SW 1271 (cell line): ENCODE measurements at regions not wholly inside any gene's neighbourhood (a gene's known extent, or its start where the extent isn't known, plus 50 kb on each side); places are given as distances from the start of the nearest gene placed in this dataset.
"Not testable (repeated sequence)": the region's sequence is repeated elsewhere in the genome, so short reads cannot be mapped to it uniquely, and the experiment has no call there.

Experiments
- DNase-seq, 2 experiments: peaks; one replicate each; lab custom pipeline; 2025; lab: John Stamatoyannopoulos, UW

GRCh38 chr13:80718970-80719369 lies 378.0 kb upstream of the SPRY2 start:
- no peak for DNase-seq

- no peak for DNase-seq
These were observed 376.9 kb upstream of the SPRY2 start for GRCh38 chr13:80717776-80718175.

- DNase-seq = no peak
These were observed 375.7 kb upstream of the SPRY2 start for GRCh38 chr13:80716610-80717081.

GRCh38 chr13:80712026-80712425 lies 371.1 kb upstream of the SPRY2 start:
- no peak for DNase-seq

- no peak for DNase-seq
These were observed 367.9 kb upstream of the SPRY2 start for GRCh38 chr13:80708791-80709190.

- no peak for DNase-seq
These were observed 366.4 kb upstream of the SPRY2 start for GRCh38 chr13:80707000-80707983.

GRCh38 chr13:80706164-80706471 lies 365.2 kb upstream of the SPRY2 start:
- no peak for DNase-seq

GRCh38 chr13:80705371-80706163 lies 364.6 kb upstream of the SPRY2 start:
- DNase-seq = no peak

- no peak for DNase-seq
These were observed 363.4 kb upstream of the SPRY2 start for GRCh38 chr13:80704369-80704768.

GRCh38 chr13:80695841-80696240 lies 354.9 kb upstream of the SPRY2 start:
- DNase-seq = no peak

- DNase-seq = not testable (repeated sequence)
These were observed 350.9 kb upstream of the SPRY2 start for GRCh38 chr13:80691814-80692213.

GRCh38 chr13:80690208-80690607 lies 349.3 kb upstream of the SPRY2 start:
- no peak for DNase-seq

- no peak for DNase-seq
These were observed 347.7 kb upstream of the SPRY2 start for GRCh38 chr13:80688593-80688992.

- no peak for DNase-seq
These were observed 345.0 kb upstream of the SPRY2 start for GRCh38 chr13:80685942-80686341.

GRCh38 chr13:80684217-80684991 lies 343.5 kb upstream of the SPRY2 start:
- no peak for DNase-seq

- no peak for DNase-seq
These were observed 339.9 kb upstream of the SPRY2 start for GRCh38 chr13:80680786-80681366.

- no peak for DNase-seq
These were observed 338.5 kb upstream of the SPRY2 start for GRCh38 chr13:80679423-80679822.

- DNase-seq = no peak
These were observed 336.3 kb upstream of the SPRY2 start for GRCh38 chr13:80677227-80677626.

- not testable (repeated sequence) for DNase-seq
These were observed 334.5 kb upstream of the SPRY2 start for GRCh38 chr13:80675442-80675841.

- DNase-seq = no peak
These were observed 330.8 kb upstream of the SPRY2 start for GRCh38 chr13:80671773-80672172.

GRCh38 chr13:80669112-80669511 lies 328.2 kb upstream of the SPRY2 start:
- no peak for DNase-seq

GRCh38 chr13:80668452-80668851 lies 327.5 kb upstream of the SPRY2 start:
- no peak for DNase-seq
